ENCODE measurements at regions not wholly inside any gene's neighbourhood (a gene's known extent, or its start where the extent isn't known, plus 50 kb on each side); places are given as distances from the start of the nearest gene placed in this dataset.
"Not testable (repeated sequence)": the region's sequence is repeated elsewhere in the genome, so short reads cannot be mapped to it uniquely, and the experiment has no call there.

GRCh38 chr2:87485884-87486283 lies 262.0 kb upstream of the PLGLB2 start:
- TF ChIP-seq CTCF (IDR thresholded peaks at IDR 0.05; ENCODE audit: insufficient read depth, low read length); REST (IDR thresholded peaks at IDR 0.05; ENCODE audit: insufficient replicate concordance, low read depth); GABPA (IDR thresholded peaks at IDR 0.05; ENCODE audit: low read depth); POLR2AphosphoS5 (IDR thresholded peaks at IDR 0.05; ENCODE audit: low read depth); SPI1 (IDR thresholded peaks at IDR 0.05; ENCODE audit: borderline replicate concordance, low read depth): not testable (repeated sequence)
